Right ventricle myocardium inferior (tissue), 1 donor: ENCODE measurements at regions not wholly inside any gene's neighbourhood (a gene's known extent, or its start where the extent isn't known, plus 50 kb on each side); places are given as distances from the start of the nearest gene placed in this dataset.
"Not testable (repeated sequence)": the region's sequence is repeated elsewhere in the genome, so short reads cannot be mapped to it uniquely, and the experiment has no call there.

Experiments
- ATAC-seq: fragments of 200-7000 bp; cut with Tn5 transposase; one replicate; pipeline ENCODE4 v1.9.1; 2020; ENCODE audit warnings: mild to moderate bottlenecking, moderate library complexity
- DNase-seq: peaks from one replicate; pipeline ENCODE4 v3.0.0; 2021; ENCODE audit errors: missing footprints
- intact Hi-C: fragments of 100-400 bp; cut with DNase I; formaldehyde crosslinking; loops from one replicate; pipeline ENCODE4 v1.11.0; 2022
- donor health status: DM: no; HTN: yes; CAD: no; lungs with severe emphysema.

- no peak for DNase-seq
- intact Hi-C loops: no loop called here
- ATAC-seq: no peak
Observed at GRCh38 chr13:100790405-100790804, 115.8 kb upstream of the TMTC4 start.

- intact Hi-C loops: no loop called here
- no peak for ATAC-seq
- no peak for DNase-seq
Observed at GRCh38 chr13:100789968-100790367, 115.4 kb upstream of the TMTC4 start.

- intact Hi-C loops: no loop called here
- DNase-seq: no peak
- ATAC-seq: no peak
Observed at GRCh38 chr13:100789481-100789880, 114.9 kb upstream of the TMTC4 start.

GRCh38 chr13:100789025-100789424, 114.4 kb upstream of the TMTC4 start:
- intact Hi-C loops: no loop called here
- ATAC-seq: no peak
- DNase-seq: no peak

GRCh38 chr13:100788540-100788939, 113.9 kb upstream of the TMTC4 start:
- intact Hi-C loops: no loop called here
- no peak for DNase-seq
- ATAC-seq: no peak

- intact Hi-C loops: no loop called here
- no peak for DNase-seq
- ATAC-seq: no peak
Observed at GRCh38 chr13:100787899-100788298, 113.3 kb upstream of the TMTC4 start.

- intact Hi-C loops, DNase-seq, ATAC-seq: not testable (repeated sequence)
Observed at GRCh38 chr13:100776686-100777085, 102.1 kb upstream of the TMTC4 start.

- intact Hi-C loops: no loop called here
- no peak for ATAC-seq
- DNase-seq: no peak
Observed at GRCh38 chr13:100773923-100774663, 99.5 kb upstream of the TMTC4 start.

GRCh38 chr13:100773429-100773828, 98.8 kb upstream of the TMTC4 start:
- DNase-seq (no peak), ATAC-seq (no peak)
- intact Hi-C loops: no loop called here

GRCh38 chr13:100767192-100767591, 92.6 kb upstream of the TMTC4 start:
- no peak for ATAC-seq
- no peak for DNase-seq
- intact Hi-C loops: no loop called here

- ATAC-seq, intact Hi-C loops, DNase-seq: not testable (repeated sequence)
Observed at GRCh38 chr13:100766570-100766969, 92.0 kb upstream of the TMTC4 start.

- intact Hi-C loops: no loop called here
- ATAC-seq: no peak
- no peak for DNase-seq
Observed at GRCh38 chr13:100764937-100765336, 90.3 kb upstream of the TMTC4 start.

GRCh38 chr13:100762126-100762525, 87.5 kb upstream of the TMTC4 start:
- DNase-seq, intact Hi-C loops, ATAC-seq: not testable (repeated sequence)

GRCh38 chr13:100755891-100756290, 81.3 kb upstream of the TMTC4 start:
- ATAC-seq: no peak
- no peak for DNase-seq
- intact Hi-C loops: no loop called here

- DNase-seq: no peak
- ATAC-seq: no peak
- intact Hi-C loops: no loop called here
Observed at GRCh38 chr13:100754459-100754858, 79.9 kb upstream of the TMTC4 start.

GRCh38 chr13:100753376-100753775, 78.8 kb upstream of the TMTC4 start:
- no peak for DNase-seq
- intact Hi-C loops: no loop called here
- ATAC-seq: no peak

GRCh38 chr13:100751826-100752225, 77.2 kb upstream of the TMTC4 start:
- intact Hi-C loops: no loop called here
- ATAC-seq (no peak), DNase-seq (no peak)

- DNase-seq (no peak), ATAC-seq (no peak)
- intact Hi-C loops: no loop called here
Observed at GRCh38 chr13:100746953-100747683, 72.5 kb upstream of the TMTC4 start.

GRCh38 chr13:100738176-100738855, 63.7 kb upstream of the TMTC4 start:
- intact Hi-C loops: no loop called here
- no peak for ATAC-seq
- no peak for DNase-seq

GRCh38 chr13:100735494-100735893, 60.9 kb upstream of the TMTC4 start:
- ATAC-seq (no peak), DNase-seq (no peak)
- intact Hi-C loops: no loop called here
